H9 (cell line): ENCODE measurements at regions not wholly inside any gene's neighbourhood (a gene's known extent, or its start where the extent isn't known, plus 50 kb on each side); places are given as distances from the start of the nearest gene placed in this dataset.

Experiments
- DNase-seq: peaks from one replicate; pipeline ENCODE4 v3.0.0-alpha.2; 2017
- H2AFZ ChIP-seq: one replicate; pipeline ENCODE4 v1.6.1; 2013; ENCODE audit warnings: mild to moderate bottlenecking, low read length, control low read depth, moderate library complexity
- H2AK5ac ChIP-seq: 2 replicates; pipeline ENCODE4 v1.6.1; 2013; ENCODE audit warnings: low read length, control low read depth, mixed read lengths; ENCODE audit not compliant: insufficient read length
- H2BK120ac ChIP-seq: one replicate; pipeline ENCODE4 v1.6.1; 2013; ENCODE audit warnings: low read depth, mild to moderate bottlenecking, low read length, control low read depth, inconsistent platforms; ENCODE audit not compliant: poor library complexity, severe bottlenecking
- H2BK12ac ChIP-seq: 2 replicates; pipeline ENCODE4 v1.6.1; 2013; ENCODE audit warnings: low read length, control low read depth, mixed read lengths, low read depth; ENCODE audit not compliant: insufficient read length
- H2BK15ac ChIP-seq: 2 replicates; pipeline ENCODE4 v1.6.1; 2013; ENCODE audit warnings: low read depth, low read length, control low read depth
- H2BK20ac ChIP-seq: one replicate; pipeline ENCODE4 v1.6.1; 2013; ENCODE audit warnings: low read depth, mild to moderate bottlenecking, low read length, control low read depth, inconsistent platforms; ENCODE audit not compliant: poor library complexity, severe bottlenecking
- H2BK5ac ChIP-seq: 2 replicates; pipeline ENCODE4 v1.6.1; 2013; ENCODE audit warnings: low read length, control low read depth, mixed read lengths; ENCODE audit not compliant: insufficient read length
- H3K14ac ChIP-seq: 2 replicates; pipeline ENCODE4 v1.6.1; 2013; ENCODE audit warnings: low read length, control low read depth; ENCODE audit not compliant: insufficient read depth
- H3K18ac ChIP-seq: 2 replicates; pipeline ENCODE4 v1.6.1; 2013; ENCODE audit warnings: low read depth, mild to moderate bottlenecking, mixed read lengths, low read length, control low read depth; ENCODE audit not compliant: insufficient read length
- H3K23ac ChIP-seq: 2 replicates; pipeline ENCODE4 v1.6.1; 2013; ENCODE audit warnings: low read length, control low read depth, mixed read lengths, low read depth; ENCODE audit not compliant: insufficient read length
- H3K23me2 ChIP-seq: 2 replicates; pipeline ENCODE4 v1.6.1; 2013; ENCODE audit warnings: low read depth, mild to moderate bottlenecking, mixed read lengths, low read length, control low read depth; ENCODE audit not compliant: insufficient read length, poor library complexity, severe bottlenecking
- H3K27ac ChIP-seq: 2 replicates; pipeline ENCODE4 v1.5.1; 2013; ENCODE audit warnings: low read length, control low read depth, mixed read lengths, low read depth; ENCODE audit not compliant: insufficient read length
- H3K27me3 ChIP-seq: 2 replicates; pipeline ENCODE4 v1.6.1; 2013; ENCODE audit warnings: low read length, control low read depth, inconsistent platforms; ENCODE audit not compliant: insufficient read depth
- H3K4ac ChIP-seq: 2 replicates; pipeline ENCODE4 v1.6.1; 2013; ENCODE audit warnings: low read depth, mild to moderate bottlenecking, control low read depth, inconsistent platforms, low read length, moderate library complexity
- H3K4me1 ChIP-seq: 2 replicates; pipeline ENCODE4 v1.6.1; 2013; ENCODE audit warnings: low read length, control low read depth, inconsistent platforms; ENCODE audit not compliant: insufficient read depth
- H3K4me2 ChIP-seq: 2 replicates; pipeline ENCODE4 v1.6.1; 2013; ENCODE audit warnings: low read length, control low read depth, mixed read lengths; ENCODE audit not compliant: insufficient read length, insufficient read depth
- H3K56ac ChIP-seq: 2 replicates; pipeline ENCODE4 v1.6.1; 2013; ENCODE audit warnings: low read depth, mild to moderate bottlenecking, mixed read lengths, low read length, control low read depth; ENCODE audit not compliant: insufficient read length
- H3K79me1 ChIP-seq: 2 replicates; pipeline ENCODE4 v1.6.1; 2013; ENCODE audit warnings: low read depth, mild to moderate bottlenecking, moderate library complexity, low read length, control low read depth, inconsistent platforms; ENCODE audit not compliant: insufficient read depth, poor library complexity, severe bottlenecking
- H3K79me2 ChIP-seq: 2 replicates; pipeline ENCODE4 v1.6.1; 2013; ENCODE audit warnings: low read length, control low read depth, inconsistent platforms; ENCODE audit not compliant: insufficient read depth
- H3K9ac ChIP-seq: 2 replicates; pipeline ENCODE4 v1.6.1; 2013; ENCODE audit warnings: low read length, control low read depth, mixed read lengths; ENCODE audit not compliant: insufficient read length; ENCODE audit errors: extremely low read depth
- H3K9me3 ChIP-seq: one replicate; pipeline ENCODE4 v1.6.1; 2013; ENCODE audit warnings: low read depth, low read length, inconsistent platforms; ENCODE audit not compliant: control insufficient read depth
- H3T11ph ChIP-seq: one replicate; pipeline ENCODE4 v1.6.1; 2013; ENCODE audit warnings: mild to moderate bottlenecking, low read length, control low read depth, inconsistent platforms
- H4K20me1 ChIP-seq: one replicate; pipeline ENCODE4 v1.6.1; 2013; ENCODE audit not compliant: control insufficient read depth, insufficient read length, insufficient read depth
- H4K5ac ChIP-seq: 2 replicates; pipeline ENCODE4 v1.6.1; 2013; ENCODE audit warnings: low read depth, mild to moderate bottlenecking, mixed read lengths, low read length, control low read depth; ENCODE audit not compliant: insufficient read length
- H4K8ac ChIP-seq: replicated peaks from 2 replicates; pipeline ENCODE4 v1.6.1; 2013; ENCODE audit warnings: low read length, control low read depth, mixed read lengths, low read depth; ENCODE audit not compliant: insufficient read length
- H4K91ac ChIP-seq: 2 replicates; pipeline ENCODE4 v1.6.1; 2013; ENCODE audit warnings: low read depth, mild to moderate bottlenecking, moderate library complexity, mixed read lengths, low read length, control low read depth; ENCODE audit not compliant: insufficient read length
- H3K27ac Mint-ChIP-seq, 3 experiments: 2 replicates in 2 of 3; 3 replicates in 1 of 3; pipeline ENCODE4 v1.8.0; 2020 to 2021; ENCODE audit warnings: mixed read lengths in 3 of 3, mild to moderate bottlenecking in 1 of 3, moderate library complexity in 1 of 3
- H3K27me3 Mint-ChIP-seq: 2 replicates; pipeline ENCODE4 v1.8.0; 2021; ENCODE audit warnings: low read depth, mild to moderate bottlenecking, moderate library complexity, mixed read lengths
- H3K36me3 Mint-ChIP-seq, 3 experiments: 2 replicates in 2 of 3; 3 replicates in 1 of 3; pipeline ENCODE4 v1.8.0; 2020 to 2021; ENCODE audit warnings: low read depth in 3 of 3, mixed read lengths in 3 of 3; ENCODE audit not compliant: insufficient read depth in 1 of 3
- H3K4me1 Mint-ChIP-seq, 2 experiments: 2 replicates each; pipeline ENCODE4 v1.8.0; 2020; ENCODE audit warnings: mixed read lengths in 2 of 2
- H3K4me3 Mint-ChIP-seq, 2 experiments: 2 replicates in 1 of 2; 3 replicates in 1 of 2; pipeline ENCODE4 v1.8.0; 2020 to 2021; ENCODE audit warnings: mild to moderate bottlenecking in 2 of 2, mixed read lengths in 2 of 2, moderate library complexity in 1 of 2
- H3K9me3 Mint-ChIP-seq, 2 experiments: 2 replicates in 1 of 2; 3 replicates in 1 of 2; pipeline ENCODE4 v1.8.0; 2020; ENCODE audit warnings: mild to moderate bottlenecking in 2 of 2, mixed read lengths in 2 of 2, moderate library complexity in 1 of 2
- WGBS: extraction: QIAGEN DNeasy Blood & Tissue Kit; methylation state at CpG from one replicate; pipeline ENCODE4 v1.1.7; 2013; ENCODE audit warnings: missing lambda C conversion rate, low lambda C conversion rate, mixed read lengths; ENCODE audit not compliant: insufficient read length; ENCODE audit errors: extremely low coverage; 5-methylcytosine and 5-hydroxymethylcytosine counted together
- TF ChIP-seq, protein P1 (sequence below): fragments of 200-600 bp; sonication (generic); conservative IDR thresholded peaks from 3 replicates; pipeline ENCODE4 v1.8.0; 2021; ENCODE audit warnings: antibody characterized with exemption, mild to moderate bottlenecking

DNA sequence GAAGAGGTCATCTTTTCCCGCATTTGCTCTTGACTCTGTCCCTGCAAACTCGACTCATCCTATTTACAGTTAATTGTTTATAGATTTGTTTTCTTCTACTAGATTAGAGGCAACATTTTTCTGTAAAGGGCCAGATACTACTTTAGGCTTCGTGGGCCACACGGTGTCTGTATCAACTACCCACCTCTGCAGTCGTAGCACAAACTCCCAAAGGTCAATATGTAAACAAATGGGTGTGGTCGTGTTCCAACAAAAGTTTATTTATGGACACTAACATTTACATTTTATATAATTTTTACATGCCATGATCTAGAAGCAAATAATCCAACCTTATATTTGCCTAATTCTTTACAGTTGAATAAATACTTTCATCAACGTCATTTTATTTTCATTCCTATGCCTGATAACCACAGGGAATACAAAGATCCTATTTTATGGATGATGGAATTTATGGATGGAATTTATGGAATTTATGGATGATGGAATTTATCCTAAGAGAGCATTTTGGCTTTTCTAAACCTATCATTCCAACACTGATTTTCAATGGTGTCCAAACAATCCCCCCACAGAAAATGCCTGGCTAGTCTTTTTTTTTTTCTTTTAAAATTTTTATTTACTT is 232.8 kb downstream of the MYLK4 start:
- TF ChIP-seq, protein P1, sequence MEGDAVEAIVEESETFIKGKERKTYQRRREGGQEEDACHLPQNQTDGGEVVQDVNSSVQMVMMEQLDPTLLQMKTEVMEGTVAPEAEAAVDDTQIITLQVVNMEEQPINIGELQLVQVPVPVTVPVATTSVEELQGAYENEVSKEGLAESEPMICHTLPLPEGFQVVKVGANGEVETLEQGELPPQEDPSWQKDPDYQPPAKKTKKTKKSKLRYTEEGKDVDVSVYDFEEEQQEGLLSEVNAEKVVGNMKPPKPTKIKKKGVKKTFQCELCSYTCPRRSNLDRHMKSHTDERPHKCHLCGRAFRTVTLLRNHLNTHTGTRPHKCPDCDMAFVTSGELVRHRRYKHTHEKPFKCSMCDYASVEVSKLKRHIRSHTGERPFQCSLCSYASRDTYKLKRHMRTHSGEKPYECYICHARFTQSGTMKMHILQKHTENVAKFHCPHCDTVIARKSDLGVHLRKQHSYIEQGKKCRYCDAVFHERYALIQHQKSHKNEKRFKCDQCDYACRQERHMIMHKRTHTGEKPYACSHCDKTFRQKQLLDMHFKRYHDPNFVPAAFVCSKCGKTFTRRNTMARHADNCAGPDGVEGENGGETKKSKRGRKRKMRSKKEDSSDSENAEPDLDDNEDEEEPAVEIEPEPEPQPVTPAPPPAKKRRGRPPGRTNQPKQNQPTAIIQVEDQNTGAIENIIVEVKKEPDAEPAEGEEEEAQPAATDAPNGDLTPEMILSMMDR = no peak

More for the DNA sequence above, 232.8 kb downstream of the MYLK4 start:
- Mint-ChIP-seq H3K27ac (no peak overlapping the region), H3K4me3 (no peak overlapping the region), H3K27me3 (peaks cover 3% of the 10 kb centered on the region; the same call in 1 of the 2 replicates), H3K4me1 (peaks cover 0 to 3% of the 10 kb centered on the region in 2 experiments; a peak in 1 of 4 replicates), H3K36me3 (peaks cover 0 to under 1% (median 0%) of the 10 kb centered on the region in 3 experiments; a peak in 4 of 7 replicates), H3K9me3 (peaks cover 12 to 13% of the 10 kb centered on the region in 2 experiments; a peak in 3 of 5 replicates)
- Histone ChIP-seq H2BK120ac (no peak overlapping the region), H4K8ac (no peak overlapping the region), H2AFZ (no peak overlapping the region), H3K18ac (no peak overlapping the region), H3K79me2 (no peaks in the 10 kb centered on the region), H3K9me3 (peaks cover 5% of the 10 kb centered on the region), H4K91ac (no peak overlapping the region), H2BK20ac (no peak overlapping the region), H4K5ac (no peak overlapping the region), H3K23me2 (no peaks in the 10 kb centered on the region), H3K27me3 (no peaks in the 10 kb centered on the region), H3K27ac (no peak overlapping the region), H2AK5ac (no peak overlapping the region), H3K4ac (no peak overlapping the region), H3K9ac (no peak overlapping the region), H3K23ac (no peak overlapping the region), H2BK12ac (no peak overlapping the region), H3K4me1 (no peaks in the 10 kb centered on the region), H2BK5ac (no peak overlapping the region), H3K79me1 (no peaks in the 10 kb centered on the region), H3T11ph (no peak overlapping the region), H3K14ac (no peak overlapping the region), H3K4me2 (no peak overlapping the region), H4K20me1 (no peaks in the 10 kb centered on the region), H3K56ac (no peak overlapping the region), H2BK15ac (no peak overlapping the region)
- 100% methylated on average over 1 of the region's 7 CpGs for WGBS
- no peak for DNase-seq
